ENCODE measurements at regions not wholly inside any gene's neighbourhood (a gene's known extent, or its start where the extent isn't known, plus 50 kb on each side); places are given as distances from the start of the nearest gene placed in this dataset.

- TF ChIP-seq CTCF (IDR thresholded peaks at IDR 0.05): no peak
- no peak overlapping the region for H3K27ac ChIP-seq
- H3K36me3 ChIP-seq: no peaks in the 10 kb centered on the region
- no peak overlapping the region for H3K4me3 ChIP-seq
- no peaks in the 10 kb centered on the region for H3K4me1 ChIP-seq
- H3K9me3 ChIP-seq: no peaks in the 10 kb centered on the region
- DNase-seq (no peak), ATAC-seq (no peak)
- peaks cover 3% of the 10 kb centered on the region for H3K27me3 ChIP-seq (ENCODE audit: low read depth)
- intact Hi-C loops (cut with DNase I): no loop called here
These were observed 63.0 kb upstream of the CD82 start for GRCh38 chr11:44502506-44502905.

- H3K4me3 ChIP-seq: no peak overlapping the region
- H3K9me3 ChIP-seq: no peaks in the 10 kb centered on the region
- ATAC-seq (no peak), DNase-seq (no peak)
- H3K36me3 ChIP-seq: no peaks in the 10 kb centered on the region
- no peaks in the 10 kb centered on the region for H3K4me1 ChIP-seq
- no peak for TF ChIP-seq CTCF (IDR thresholded peaks at IDR 0.05)
- peaks cover 3% of the 10 kb centered on the region for H3K27me3 ChIP-seq (ENCODE audit: low read depth)
- no peak overlapping the region for H3K27ac ChIP-seq
- intact Hi-C loops (cut with DNase I): no loop called here
These were observed 59.8 kb upstream of the CD82 start for GRCh38 chr11:44505581-44506054.

- no peak for TF ChIP-seq CTCF (IDR thresholded peaks at IDR 0.05)
- ATAC-seq (no peak), DNase-seq (no peak)
- H3K4me3 ChIP-seq: no peak overlapping the region
- H3K9me3 ChIP-seq: no peaks in the 10 kb centered on the region
- H3K27me3 ChIP-seq (ENCODE audit: low read depth): peaks cover 3% of the 10 kb centered on the region
- no peaks in the 10 kb centered on the region for H3K4me1 ChIP-seq
- intact Hi-C loops (cut with DNase I): no loop called here
- no peaks in the 10 kb centered on the region for H3K36me3 ChIP-seq
- H3K27ac ChIP-seq: no peak overlapping the region
These were observed 59.0 kb upstream of the CD82 start for GRCh38 chr11:44506375-44507016.

GRCh38 chr11:44507491-44507890 lies 58.0 kb upstream of the CD82 start:
- Histone ChIP-seq H3K27me3 (ENCODE audit: low read depth) (peaks cover 3% of the 10 kb centered on the region), H3K4me3 (no peak overlapping the region), H3K4me1 (no peaks in the 10 kb centered on the region), H3K9me3 (no peaks in the 10 kb centered on the region), H3K27ac (no peak overlapping the region), H3K36me3 (no peaks in the 10 kb centered on the region)
- no peak for TF ChIP-seq CTCF (IDR thresholded peaks at IDR 0.05)
- ATAC-seq (no peak), DNase-seq (no peak)
- intact Hi-C loops (cut with DNase I): no loop called here

- no peaks in the 10 kb centered on the region for H3K9me3 ChIP-seq
- no peak overlapping the region for H3K27ac ChIP-seq
- TF ChIP-seq CTCF (IDR thresholded peaks at IDR 0.05): no peak
- DNase-seq (no peak), ATAC-seq (no peak)
- intact Hi-C loops (cut with DNase I): no loop called here
- H3K27me3 ChIP-seq (ENCODE audit: low read depth): peaks cover 3% of the 10 kb centered on the region
- no peak overlapping the region for H3K4me3 ChIP-seq
- no peaks in the 10 kb centered on the region for H3K4me1 ChIP-seq
- no peaks in the 10 kb centered on the region for H3K36me3 ChIP-seq
These were observed 57.5 kb upstream of the CD82 start for GRCh38 chr11:44507896-44508445.
